Transverse colon (tissue), 4 donors: ENCODE measurements at regions not wholly inside any gene's neighbourhood (a gene's known extent, or its start where the extent isn't known, plus 50 kb on each side); places are given as distances from the start of the nearest gene placed in this dataset.

Source experiments
- DNase-seq: peaks from one replicate; pipeline ENCODE4 v3.0.0-alpha.2; 2019
- H3K27ac ChIP-seq, 4 donors: fragments of 200-600 bp; sonication (generic); 2 replicates each; pipeline ENCODE4 v1.5.1; 2016 to 2018; ENCODE audit warnings: inconsistent platforms in 4 of 4
- H3K27me3 ChIP-seq: fragments of 200-600 bp; sonication (generic); 2 replicates; pipeline ENCODE4 v1.5.1; 2017; ENCODE audit warnings: inconsistent platforms
- H3K36me3 ChIP-seq, 4 donors: fragments of 200-600 bp; sonication (generic); 2 replicates each; pipeline ENCODE4 v1.5.1; 2017 to 2019; ENCODE audit warnings: inconsistent platforms in 4 of 4
- H3K4me1 ChIP-seq, 4 donors: fragments of 200-600 bp; sonication (generic); 2 replicates each; pipeline ENCODE4 v1.5.1; 2017 to 2020; ENCODE audit warnings: inconsistent platforms in 4 of 4
- H3K4me3 ChIP-seq, 4 donors: fragments of 200-600 bp; sonication (generic); 1 replicate in 1 of 4; 2 replicates in 3 of 4; pipeline versions ENCODE4 v1.5.1 to v1.6.1; 2017 to 2019; ENCODE audit warnings: inconsistent platforms in 4 of 4
- H3K9me3 ChIP-seq, 2 donors: fragments of 200-600 bp; sonication (generic); 2 replicates each; pipeline ENCODE4 v1.5.1; 2017 to 2019; ENCODE audit warnings: inconsistent platforms in 2 of 2
- EP300 ChIP-seq: sonication (generic); formaldehyde crosslinking; IDR thresholded peaks from one replicate; pipeline ENCODE4 v1.6.1; 2017; ENCODE audit warnings: antibody characterized with exemption, low read depth
- POLR2A ChIP-seq: fragments of 450-650 bp; IDR thresholded peaks from one replicate; pipeline ENCODE4 v1.6.1; 2016; ENCODE audit warnings: antibody characterized with exemption, mild to moderate bottlenecking, moderate library complexity
- POLR2AphosphoS5 ChIP-seq, 3 donors: sonication (generic); formaldehyde crosslinking; IDR thresholded peaks; one replicate each; pipeline ENCODE4 v1.6.1; 2016; ENCODE audit warnings: antibody characterized with exemption in 3 of 3
- WGBS, 2 donors: methylation state at CpG; one replicate each; pipeline ENCODE4 v1.1.5; 2018; ENCODE audit warnings: low coverage in 1 of 2; 5-methylcytosine and 5-hydroxymethylcytosine counted together
- in situ Hi-C, 4 donors: fragments of 200-750 bp; cut with MboI; loops; one replicate each; pipeline versions ENCODE4 v1.15.0 to v1.15.1; 2017; ENCODE audit warnings: low sequenced_read_pairs in 3 of 4, low pct_ligation_motif_present in 1 of 4, low pct_unique_long_range_greater_than_20kb in 1 of 4
- intact Hi-C: fragments of 100-400 bp; cut with DNase I; formaldehyde crosslinking; loops from one replicate; pipeline ENCODE4 v1.15.1; 2023; ENCODE audit warnings: low total_unique reads
- TF ChIP-seq, protein P1 (sequence below), 5 experiments: fragments of 200-600 bp in 3 of 5; fragments of 450-650 bp in 2 of 5; sonication (generic) in 3 of 5; IDR thresholded peaks; 1 replicate in 2 of 5; 2 replicates in 3 of 5; pipeline ENCODE4 v1.5.1; 2016 to 2017; ENCODE audit warnings: antibody characterized with exemption in 5 of 5, inconsistent platforms in 3 of 5, mild to moderate bottlenecking in 2 of 5, moderate library complexity in 1 of 5

- H3K4me1 ChIP-seq = no peaks in the 10 kb centered on the region
- WGBS, 2 donors = 69% methylated on average over 5 of the region's 5 CpGs; no CpG with 5 or more reads in 1 of the 2 donors
- H3K9me3 ChIP-seq = no peaks in the 10 kb centered on the region
- no peak overlapping the region for H3K4me3 ChIP-seq
- TF ChIP-seq POLR2AphosphoS5 (IDR thresholded peaks at IDR 0.05) (no peak), EP300 (no peak), POLR2A (no peak)
- TF ChIP-seq, protein P1, sequence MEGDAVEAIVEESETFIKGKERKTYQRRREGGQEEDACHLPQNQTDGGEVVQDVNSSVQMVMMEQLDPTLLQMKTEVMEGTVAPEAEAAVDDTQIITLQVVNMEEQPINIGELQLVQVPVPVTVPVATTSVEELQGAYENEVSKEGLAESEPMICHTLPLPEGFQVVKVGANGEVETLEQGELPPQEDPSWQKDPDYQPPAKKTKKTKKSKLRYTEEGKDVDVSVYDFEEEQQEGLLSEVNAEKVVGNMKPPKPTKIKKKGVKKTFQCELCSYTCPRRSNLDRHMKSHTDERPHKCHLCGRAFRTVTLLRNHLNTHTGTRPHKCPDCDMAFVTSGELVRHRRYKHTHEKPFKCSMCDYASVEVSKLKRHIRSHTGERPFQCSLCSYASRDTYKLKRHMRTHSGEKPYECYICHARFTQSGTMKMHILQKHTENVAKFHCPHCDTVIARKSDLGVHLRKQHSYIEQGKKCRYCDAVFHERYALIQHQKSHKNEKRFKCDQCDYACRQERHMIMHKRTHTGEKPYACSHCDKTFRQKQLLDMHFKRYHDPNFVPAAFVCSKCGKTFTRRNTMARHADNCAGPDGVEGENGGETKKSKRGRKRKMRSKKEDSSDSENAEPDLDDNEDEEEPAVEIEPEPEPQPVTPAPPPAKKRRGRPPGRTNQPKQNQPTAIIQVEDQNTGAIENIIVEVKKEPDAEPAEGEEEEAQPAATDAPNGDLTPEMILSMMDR (IDR thresholded peaks at IDR 0.05) = no peak
- H3K27me3 ChIP-seq = no peaks in the 10 kb centered on the region
- no peak for DNase-seq
- intact Hi-C loops (no loop called here), in situ Hi-C loops (no loop called here)
- no peaks in the 10 kb centered on the region for H3K36me3 ChIP-seq
- H3K27ac ChIP-seq = no peak overlapping the region
Measured at GRCh38 chr1:177811429-177811828, 158.4 kb downstream of the SEC16B start.

GRCh38 chr1:177809819-177810218, 160.0 kb downstream of the SEC16B start:
- no peak for DNase-seq
- in situ Hi-C loops (no loop called here), intact Hi-C loops (no loop called here)
- H3K27ac ChIP-seq = no peak overlapping the region
- H3K4me3 ChIP-seq = no peak overlapping the region
- no peaks in the 10 kb centered on the region for H3K9me3 ChIP-seq
- H3K27me3 ChIP-seq = no peaks in the 10 kb centered on the region
- H3K4me1 ChIP-seq = no peaks in the 10 kb centered on the region
- no peaks in the 10 kb centered on the region for H3K36me3 ChIP-seq
- WGBS, 2 donors = 70% methylated on average over 5 of the region's 5 CpGs; no CpG with 5 or more reads in 1 of the 2 donors
- TF ChIP-seq EP300 = no peak
- TF ChIP-seq POLR2AphosphoS5 (IDR thresholded peaks at IDR 0.05) = no peak
- TF ChIP-seq, protein P1 (IDR thresholded peaks at IDR 0.05) = no peak
- no peak for TF ChIP-seq POLR2A

DNA sequence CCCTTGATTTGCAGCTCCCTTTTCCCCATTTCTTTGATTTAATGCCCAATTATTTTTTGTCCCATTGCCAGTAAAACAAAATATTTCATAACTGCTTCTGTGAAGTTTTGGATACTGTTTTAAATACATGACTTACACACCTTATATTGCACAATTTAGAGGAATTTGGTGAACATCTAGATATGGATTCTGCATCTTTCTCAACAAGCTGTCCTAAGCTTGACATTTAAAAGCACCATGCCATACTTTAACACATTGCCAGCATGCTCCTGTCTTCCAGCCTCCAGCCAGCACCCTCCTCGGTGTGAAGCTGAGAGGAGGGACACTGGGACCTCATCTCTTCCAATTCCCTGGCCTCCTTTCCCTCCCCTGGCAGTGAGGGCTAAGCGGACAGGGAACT, 167.6 kb downstream of the SEC16B start:
- intact Hi-C loops (no loop called here), in situ Hi-C loops (no loop called here)
- DNase-seq = no peak
- Histone ChIP-seq H3K4me1 (no peaks in the 10 kb centered on the region), H3K9me3 (no peaks in the 10 kb centered on the region), H3K27ac (no peak overlapping the region), H3K36me3 (no peaks in the 10 kb centered on the region), H3K4me3 (no peak overlapping the region), H3K27me3 (no peaks in the 10 kb centered on the region)
- TF ChIP-seq POLR2AphosphoS5 (IDR thresholded peaks at IDR 0.05) (no peak), EP300 (no peak)
- TF ChIP-seq, protein P1 (IDR thresholded peaks at IDR 0.05) = no peak
- WGBS, 2 donors = 85% methylated on average over 2 of the region's 2 CpGs; no CpG with 5 or more reads in 1 of the 2 donors

DNA sequence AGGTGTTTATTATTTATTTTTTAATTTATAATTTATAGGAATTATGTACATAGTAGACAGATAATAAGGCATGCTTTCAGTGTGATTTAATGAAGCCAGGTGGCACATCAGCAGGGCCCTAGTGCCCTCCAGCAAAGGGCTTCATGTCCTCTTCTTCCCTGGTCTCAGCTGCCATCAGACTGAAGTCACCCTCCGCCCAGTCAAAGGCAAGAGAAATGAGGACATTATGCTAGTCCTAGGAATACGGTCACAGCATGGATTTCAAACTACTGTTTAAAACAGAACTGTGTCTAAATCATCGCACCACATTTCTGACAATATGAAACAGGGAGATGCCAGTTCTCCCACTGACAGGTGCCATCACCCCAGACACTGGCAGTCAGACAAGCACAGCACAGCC, 168.1 kb downstream of the SEC16B start:
- intact Hi-C loops (no loop called here), in situ Hi-C loops (no loop called here)
- Histone ChIP-seq H3K27me3 (no peaks in the 10 kb centered on the region), H3K4me1 (no peaks in the 10 kb centered on the region), H3K27ac (no peak overlapping the region), H3K36me3 (no peaks in the 10 kb centered on the region), H3K4me3 (no peak overlapping the region), H3K9me3 (no peaks in the 10 kb centered on the region)
- 87 to 88% methylated on average over 3 of the region's 3 CpGs for WGBS, 2 donors
- DNase-seq = no peak
- TF ChIP-seq POLR2A = no peak
- TF ChIP-seq EP300 = no peak
- TF ChIP-seq, protein P1 (IDR thresholded peaks at IDR 0.05) = no peak
- TF ChIP-seq POLR2AphosphoS5 (IDR thresholded peaks at IDR 0.05) = no peak
